ENCODE measurements at regions not wholly inside any gene's neighbourhood (a gene's known extent, or its start where the extent isn't known, plus 50 kb on each side); places are given as distances from the start of the nearest gene placed in this dataset.

- no TSS peak for BruUV-seq (replicated peaks)
- CTCF ChIA-PET = no interaction called here
- intact Hi-C loops (cut with micrococcal nuclease; ENCODE audit: unreplicated experiment) = no loop called here
These were observed 1453.8 kb upstream of the EYS start for GRCh38 chr6:67160820-67161219.

GRCh38 chr6:67141005-67141404 lies 1434.0 kb upstream of the EYS start:
- Mint-ChIP-seq H3K4me3 (ENCODE audit: low read depth, unreplicated experiment) (no peak overlapping the region), H3K27me3 (ENCODE audit: unreplicated experiment) (no peaks in the 10 kb centered on the region), H3K36me3 (ENCODE audit: insufficient read depth, unreplicated experiment) (no peaks in the 10 kb centered on the region), H3K4me1 (ENCODE audit: low read depth, unreplicated experiment) (no peaks in the 10 kb centered on the region), H3K9me3 (ENCODE audit: low read depth, unreplicated experiment) (peaks cover 5% of the 10 kb centered on the region), H3K27ac (ENCODE audit: unreplicated experiment) (no peak overlapping the region)
- intact Hi-C loops (cut with micrococcal nuclease; ENCODE audit: unreplicated experiment) = no loop called here
- TF ChIP-seq CTCF (IDR thresholded peaks at IDR 0.05; ENCODE audit: unreplicated experiment) = no peak
- BruUV-seq (replicated peaks) = no TSS peak
- CTCF ChIA-PET = no interaction called here
- no peak for DNase-seq

More at GRCh38 chr6:67160820-67161219, 1453.8 kb upstream of the EYS start:
- DNase-seq = no peak
- Mint-ChIP-seq H3K36me3 (ENCODE audit: insufficient read depth, unreplicated experiment) (no peaks in the 10 kb centered on the region), H3K4me1 (ENCODE audit: low read depth, unreplicated experiment) (no peaks in the 10 kb centered on the region), H3K27me3 (ENCODE audit: unreplicated experiment) (no peaks in the 10 kb centered on the region), H3K27ac (ENCODE audit: unreplicated experiment) (no peak overlapping the region), H3K4me3 (ENCODE audit: low read depth, unreplicated experiment) (no peak overlapping the region), H3K9me3 (ENCODE audit: low read depth, unreplicated experiment) (peaks cover 11% of the 10 kb centered on the region)
- TF ChIP-seq CTCF (IDR thresholded peaks at IDR 0.05; ENCODE audit: unreplicated experiment) = no peak

GRCh38 chr6:67133973-67134372 lies 1426.9 kb upstream of the EYS start:
- BruUV-seq (replicated peaks) = no TSS peak
- intact Hi-C loops (cut with micrococcal nuclease; ENCODE audit: unreplicated experiment) = no loop called here
- Mint-ChIP-seq H3K4me1 (ENCODE audit: low read depth, unreplicated experiment) (no peaks in the 10 kb centered on the region), H3K27me3 (ENCODE audit: unreplicated experiment) (no peaks in the 10 kb centered on the region), H3K4me3 (ENCODE audit: low read depth, unreplicated experiment) (no peak overlapping the region), H3K36me3 (ENCODE audit: insufficient read depth, unreplicated experiment) (no peaks in the 10 kb centered on the region), H3K9me3 (ENCODE audit: low read depth, unreplicated experiment) (no peaks in the 10 kb centered on the region), H3K27ac (ENCODE audit: unreplicated experiment) (no peak overlapping the region)
- no peak for DNase-seq
- CTCF ChIA-PET = no interaction called here
- TF ChIP-seq CTCF (IDR thresholded peaks at IDR 0.05; ENCODE audit: unreplicated experiment) = no peak

- no peaks in the 10 kb centered on the region for H3K36me3 Mint-ChIP-seq (ENCODE audit: insufficient read depth, unreplicated experiment)
- DNase-seq = no peak
- TF ChIP-seq CTCF (IDR thresholded peaks at IDR 0.05; ENCODE audit: unreplicated experiment) = no peak
- no peak overlapping the region for H3K27ac Mint-ChIP-seq (ENCODE audit: unreplicated experiment)
- H3K9me3 Mint-ChIP-seq (ENCODE audit: low read depth, unreplicated experiment) = no peaks in the 10 kb centered on the region
- CTCF ChIA-PET = no interaction called here
- no peaks in the 10 kb centered on the region for H3K4me1 Mint-ChIP-seq (ENCODE audit: low read depth, unreplicated experiment)
- no TSS peak for BruUV-seq (replicated peaks)
- intact Hi-C loops (cut with micrococcal nuclease; ENCODE audit: unreplicated experiment) = no loop called here
- no peaks in the 10 kb centered on the region for H3K27me3 Mint-ChIP-seq (ENCODE audit: unreplicated experiment)
- no peak overlapping the region for H3K4me3 Mint-ChIP-seq (ENCODE audit: low read depth, unreplicated experiment)
These were observed 1424.8 kb upstream of the EYS start for GRCh38 chr6:67131827-67132226.

GRCh38 chr6:67129780-67130179 lies 1422.8 kb upstream of the EYS start:
- BruUV-seq (replicated peaks) = no TSS peak
- Mint-ChIP-seq H3K27me3 (ENCODE audit: unreplicated experiment) (no peaks in the 10 kb centered on the region), H3K36me3 (ENCODE audit: insufficient read depth, unreplicated experiment) (no peaks in the 10 kb centered on the region), H3K9me3 (ENCODE audit: low read depth, unreplicated experiment) (peaks cover 5% of the 10 kb centered on the region), H3K4me1 (ENCODE audit: low read depth, unreplicated experiment) (no peaks in the 10 kb centered on the region), H3K4me3 (ENCODE audit: low read depth, unreplicated experiment) (no peak overlapping the region), H3K27ac (ENCODE audit: unreplicated experiment) (no peak overlapping the region)
- intact Hi-C loops (cut with micrococcal nuclease; ENCODE audit: unreplicated experiment) = no loop called here
- no peak for TF ChIP-seq CTCF (IDR thresholded peaks at IDR 0.05; ENCODE audit: unreplicated experiment)
- DNase-seq = no peak
- CTCF ChIA-PET = no interaction called here

All from Calu3 (cell line).